HG03066 (cell line): ENCODE measurements at regions not wholly inside any gene's neighbourhood (a gene's known extent, or its start where the extent isn't known, plus 50 kb on each side); places are given as distances from the start of the nearest gene placed in this dataset.
"Not testable (repeated sequence)": the region's sequence is repeated elsewhere in the genome, so short reads cannot be mapped to it uniquely, and the experiment has no call there.

Experiments used
- ATAC-seq: cut with Tn5 transposase; IDR thresholded peaks from one replicate; pipeline ENCODE4 v1.9.1; 2021; ENCODE audit warnings: low read depth; ENCODE audit not compliant: unreplicated experiment

GRCh38 chr2:192899466-192899865 is 704.7 kb upstream of the TMEFF2 start:
- ATAC-seq: no peak

DNA sequence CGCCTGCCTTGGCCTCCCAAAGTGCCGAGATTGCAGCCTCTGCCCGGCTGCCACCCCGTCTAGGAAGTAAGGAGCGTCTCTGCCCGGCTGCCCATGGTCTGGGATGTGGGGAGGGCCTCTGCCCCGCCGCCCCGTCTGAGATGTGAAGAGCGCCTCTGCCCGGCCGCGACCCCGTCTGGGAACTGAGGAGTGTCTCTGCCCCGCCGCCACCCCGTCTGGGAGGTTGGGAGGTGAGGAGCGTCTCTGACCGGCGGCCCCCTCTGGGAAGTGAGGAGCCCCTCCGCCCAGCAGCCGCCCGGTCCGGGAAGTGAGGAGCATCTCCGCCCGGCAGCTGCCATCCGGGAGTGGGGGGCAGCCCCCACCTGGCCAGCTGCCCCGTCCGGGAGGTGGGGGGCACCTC is 699.2 kb upstream of the TMEFF2 start:
- ATAC-seq: not testable (repeated sequence)

DNA sequence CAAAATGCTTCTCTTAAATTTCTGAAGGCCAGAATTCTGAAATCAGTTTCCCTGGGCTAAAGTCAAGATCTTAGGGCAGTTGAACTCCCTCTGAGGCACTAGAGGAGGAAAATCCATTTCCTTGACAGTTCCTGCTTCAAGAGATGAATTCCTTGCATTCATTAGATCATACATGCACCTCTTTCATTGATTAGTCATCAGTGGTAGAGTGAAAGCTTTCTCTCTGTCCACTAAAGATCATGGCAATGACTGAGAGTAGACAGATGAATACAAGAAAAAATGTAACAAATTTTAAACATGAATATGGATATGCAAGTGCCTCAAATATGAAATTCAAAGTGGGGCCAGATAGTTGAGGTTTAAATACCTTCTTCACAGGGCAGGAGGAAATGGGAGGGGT is 693.4 kb upstream of the TMEFF2 start:
- no peak for ATAC-seq

DNA sequence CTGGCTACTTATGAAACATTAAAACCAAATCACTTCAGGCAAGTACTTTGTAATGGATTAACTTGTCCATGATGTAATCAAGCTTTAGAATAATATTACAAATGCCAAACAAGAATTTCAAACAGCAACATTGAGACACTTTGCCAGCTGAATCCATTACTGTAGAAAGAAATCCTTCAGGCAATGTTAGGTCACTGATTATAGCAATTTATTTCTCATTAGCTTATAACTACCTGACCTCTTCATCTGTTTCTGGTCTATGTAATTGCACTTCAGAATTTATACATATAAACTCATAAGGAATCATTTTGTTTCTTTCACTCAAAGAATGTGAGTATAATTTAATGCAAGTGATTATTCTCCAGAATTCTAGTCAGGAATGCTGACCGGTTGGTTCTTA is 692.6 kb upstream of the TMEFF2 start:
- no peak for ATAC-seq

GRCh38 chr2:192886636-192887035 is 691.9 kb upstream of the TMEFF2 start:
- ATAC-seq: no peak

GRCh38 chr2:192885569-192886160 is 690.9 kb upstream of the TMEFF2 start:
- ATAC-seq: no peak

DNA sequence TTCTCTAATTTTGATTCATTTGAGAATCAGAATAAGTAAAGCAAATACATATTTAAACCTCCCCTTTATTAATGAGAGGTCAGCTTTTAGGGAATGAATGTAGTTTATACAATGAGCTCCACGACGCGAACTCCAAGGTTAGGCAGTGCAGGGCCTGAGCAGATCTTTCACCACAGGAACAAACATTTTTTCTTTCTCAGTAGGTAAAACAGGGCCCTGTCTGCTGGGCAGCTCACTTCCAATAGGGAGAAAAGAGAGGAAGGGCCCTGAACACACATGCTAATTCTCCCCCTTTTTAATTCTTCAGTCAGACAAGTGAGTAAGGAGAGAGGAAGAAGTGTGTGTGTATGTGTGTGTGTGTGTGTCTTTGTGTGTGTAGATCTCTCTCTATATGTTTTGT is 682.4 kb upstream of the TMEFF2 start:
- no peak for ATAC-seq

- ATAC-seq: no peak
These were observed 682.0 kb upstream of the TMEFF2 start for GRCh38 chr2:192876698-192877097.

DNA sequence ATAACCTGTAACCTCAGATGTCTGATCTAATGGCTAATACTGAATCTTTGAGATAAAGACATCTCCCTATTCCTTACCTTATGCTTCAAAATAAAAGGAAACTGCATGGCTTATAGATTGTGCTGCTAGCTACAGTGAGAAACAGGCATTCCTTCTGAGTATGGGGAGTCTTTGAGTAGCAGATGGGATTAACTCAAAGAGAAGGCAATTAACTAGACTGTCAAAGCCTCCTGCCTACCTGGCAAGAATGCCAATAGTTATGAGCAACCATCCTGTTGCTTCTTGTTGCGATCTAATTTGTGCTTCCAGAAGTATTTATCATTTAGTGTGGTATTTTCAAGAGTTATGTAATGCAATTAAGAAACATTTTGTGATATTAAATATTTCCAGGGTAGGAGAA is 660.0 kb upstream of the TMEFF2 start:
- no peak for ATAC-seq

DNA sequence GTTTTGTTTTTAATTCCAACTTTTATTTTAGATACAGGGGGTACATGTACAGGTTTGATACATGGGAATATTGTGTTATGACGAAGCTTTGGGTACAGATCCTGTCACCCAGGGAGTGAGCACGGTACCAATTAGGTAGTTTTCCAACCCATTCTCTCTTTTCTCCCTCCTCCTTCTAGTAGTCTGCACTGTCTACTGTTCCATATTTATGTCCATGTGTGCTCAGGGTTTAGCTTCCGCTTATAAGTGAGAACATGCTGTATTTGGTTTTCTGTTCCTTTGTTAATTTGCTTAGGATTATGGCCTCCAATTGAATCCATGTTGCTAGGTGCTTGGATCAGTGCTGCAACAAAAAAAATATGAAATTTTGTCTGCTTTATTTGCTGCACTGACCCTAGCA is 659.3 kb upstream of the TMEFF2 start:
- ATAC-seq: no peak

DNA sequence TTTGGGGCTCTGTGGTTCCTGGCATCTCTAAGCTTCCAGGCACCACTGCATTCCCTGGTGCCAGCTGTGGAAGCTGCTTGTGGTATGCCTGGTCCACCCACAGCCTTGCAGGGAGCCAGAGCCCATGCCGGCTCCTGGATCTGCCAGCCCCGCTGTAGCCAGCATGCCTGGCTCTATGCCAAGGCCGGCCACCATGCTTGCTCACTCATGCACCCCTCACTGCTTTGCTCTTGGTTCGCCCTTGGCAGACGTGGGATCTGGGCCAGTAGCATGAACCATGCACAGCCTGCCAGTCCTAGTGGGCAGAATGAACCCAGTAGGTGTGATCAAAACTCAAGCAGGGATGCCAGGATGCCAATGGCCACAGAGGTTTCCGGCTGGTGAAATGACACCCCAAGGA is 634.2 kb upstream of the TMEFF2 start:
- ATAC-seq: no peak

DNA sequence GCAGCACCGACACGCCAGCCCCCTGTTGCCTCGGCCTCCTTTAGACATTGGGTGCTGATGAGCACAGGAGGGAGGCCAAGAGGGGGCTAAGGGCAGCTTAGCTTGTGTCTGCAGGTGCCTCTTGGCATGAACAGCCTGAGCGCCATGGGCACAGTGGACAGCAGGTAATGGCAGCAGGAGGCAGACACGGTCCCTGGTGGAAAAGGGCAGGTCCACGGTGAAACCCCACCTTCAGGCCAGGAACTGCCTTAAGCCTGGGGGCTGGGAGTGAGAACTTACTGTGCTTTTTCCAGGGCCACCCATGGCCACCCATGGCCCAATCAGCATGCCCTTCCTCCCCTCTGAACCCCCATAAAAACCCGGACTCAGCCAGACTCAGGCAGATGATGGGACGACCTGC is 633.4 kb upstream of the TMEFF2 start:
- no peak for ATAC-seq

- ATAC-seq: no peak
These were observed 633.0 kb upstream of the TMEFF2 start for GRCh38 chr2:192827735-192828134.

DNA sequence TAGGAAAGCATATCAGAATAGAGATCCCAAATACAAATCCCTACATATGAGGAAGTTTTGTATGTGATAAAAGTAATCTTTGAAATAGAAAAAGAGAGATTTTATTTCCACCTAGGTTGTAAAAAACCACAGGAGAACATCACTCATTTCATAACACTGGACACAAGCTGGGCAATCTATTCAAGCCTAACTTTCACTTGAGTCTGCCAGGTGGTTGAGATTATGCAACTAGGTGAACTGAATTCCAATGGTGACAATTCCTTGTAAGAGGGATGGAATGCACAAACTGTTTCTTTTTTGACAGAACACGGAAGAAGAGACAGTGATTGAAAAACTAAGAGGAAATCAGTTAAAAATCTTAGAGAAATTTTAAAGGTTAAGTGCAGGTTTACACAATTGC is 619.6 kb upstream of the TMEFF2 start:
- ATAC-seq: no peak

DNA sequence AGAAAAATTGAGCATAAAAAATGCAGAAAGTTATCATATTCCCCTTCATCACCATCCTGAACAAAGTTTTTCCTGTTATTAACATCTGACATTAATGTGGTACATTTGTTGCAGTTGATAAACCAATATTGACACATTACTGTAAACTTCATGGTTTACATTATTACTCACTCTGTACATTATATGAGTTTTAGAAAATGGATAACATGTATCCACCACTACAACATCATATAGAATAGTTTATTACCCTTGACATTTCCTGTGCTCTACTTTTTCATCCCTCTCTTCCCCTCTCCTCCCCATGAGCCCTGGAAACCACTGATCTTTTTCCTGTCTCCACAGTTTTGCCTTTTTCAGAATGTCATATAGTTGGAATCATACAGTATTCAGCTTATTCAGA is 618.6 kb upstream of the TMEFF2 start:
- no peak for ATAC-seq

DNA sequence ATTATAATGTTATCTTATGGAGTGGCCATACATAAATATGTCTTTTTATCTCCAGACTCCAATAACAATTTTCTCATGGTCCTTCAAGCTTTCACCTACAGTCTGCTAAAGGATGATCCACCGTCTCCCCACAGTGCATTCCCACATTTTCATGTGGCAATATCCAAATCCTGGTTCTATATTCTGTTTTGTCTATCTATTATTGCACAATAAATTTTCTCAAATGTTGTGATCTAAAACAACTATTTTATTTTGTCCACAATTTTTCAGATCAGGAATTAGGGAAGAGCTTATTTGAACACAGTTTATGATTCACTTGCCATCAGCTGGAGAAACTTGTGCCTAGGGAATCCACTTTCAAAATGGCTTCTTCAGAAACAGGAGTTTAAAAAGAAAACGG is 614.4 kb upstream of the TMEFF2 start:
- ATAC-seq: no peak

DNA sequence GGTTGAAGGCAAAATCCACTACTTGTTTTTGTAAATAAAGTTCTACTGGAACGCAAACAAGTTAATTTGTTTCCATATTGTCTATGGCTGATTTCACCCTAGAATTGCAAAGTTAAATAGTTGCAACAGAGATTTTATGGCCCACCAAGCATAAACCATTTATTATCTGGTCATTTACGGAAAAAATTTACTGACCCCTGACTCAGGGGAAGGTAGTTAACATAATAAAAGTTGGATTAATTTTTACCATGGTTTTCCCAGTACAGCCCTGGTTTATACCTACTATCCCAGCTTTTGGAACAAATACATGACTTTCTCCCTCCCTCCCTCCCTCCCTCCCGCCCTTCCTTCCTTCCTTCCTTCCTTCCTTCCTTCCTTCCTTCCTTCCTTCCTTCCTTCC is 588.9 kb upstream of the TMEFF2 start:
- no peak for ATAC-seq

DNA sequence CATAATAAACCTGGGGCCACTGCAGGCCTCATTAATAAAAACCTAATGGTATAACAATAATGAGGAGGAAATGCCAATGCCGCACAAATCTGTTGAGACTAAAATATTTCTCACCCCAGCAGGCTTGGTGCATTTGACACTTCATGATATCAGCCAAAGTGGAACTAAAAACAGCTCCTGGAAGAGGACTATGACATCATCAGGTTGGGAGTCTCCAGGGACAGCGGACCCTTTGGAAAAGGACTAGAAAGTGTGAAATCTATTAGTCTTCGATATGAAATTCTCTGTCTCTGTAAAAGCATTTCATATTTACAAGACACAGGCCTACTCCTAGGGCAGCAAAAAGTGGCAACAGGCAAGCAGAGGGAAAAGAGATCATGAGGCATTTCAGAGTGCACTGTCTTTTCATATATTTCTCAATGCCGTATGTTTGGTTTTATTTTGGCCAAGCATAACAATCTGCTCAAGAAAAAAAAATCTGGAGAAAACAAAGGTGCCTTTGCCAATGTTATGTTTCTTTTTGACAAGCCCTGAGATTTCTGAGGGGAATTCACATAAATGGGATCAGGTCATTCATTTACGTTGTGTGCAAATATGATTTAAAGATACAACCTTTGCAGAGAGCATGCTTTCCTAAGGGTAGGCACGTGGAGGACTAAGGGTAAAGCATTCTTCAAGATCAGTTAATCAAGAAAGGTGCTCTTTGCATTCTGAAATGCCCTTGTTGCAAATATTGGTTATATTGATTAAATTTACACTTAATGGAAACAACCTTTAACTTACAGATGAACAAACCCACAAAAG is 580.9 kb upstream of the TMEFF2 start:
- ATAC-seq: no peak

GRCh38 chr2:192775011-192775410 is 580.3 kb upstream of the TMEFF2 start:
- no peak for ATAC-seq

GRCh38 chr2:192773044-192773443 is 578.3 kb upstream of the TMEFF2 start:
- no peak for ATAC-seq

DNA sequence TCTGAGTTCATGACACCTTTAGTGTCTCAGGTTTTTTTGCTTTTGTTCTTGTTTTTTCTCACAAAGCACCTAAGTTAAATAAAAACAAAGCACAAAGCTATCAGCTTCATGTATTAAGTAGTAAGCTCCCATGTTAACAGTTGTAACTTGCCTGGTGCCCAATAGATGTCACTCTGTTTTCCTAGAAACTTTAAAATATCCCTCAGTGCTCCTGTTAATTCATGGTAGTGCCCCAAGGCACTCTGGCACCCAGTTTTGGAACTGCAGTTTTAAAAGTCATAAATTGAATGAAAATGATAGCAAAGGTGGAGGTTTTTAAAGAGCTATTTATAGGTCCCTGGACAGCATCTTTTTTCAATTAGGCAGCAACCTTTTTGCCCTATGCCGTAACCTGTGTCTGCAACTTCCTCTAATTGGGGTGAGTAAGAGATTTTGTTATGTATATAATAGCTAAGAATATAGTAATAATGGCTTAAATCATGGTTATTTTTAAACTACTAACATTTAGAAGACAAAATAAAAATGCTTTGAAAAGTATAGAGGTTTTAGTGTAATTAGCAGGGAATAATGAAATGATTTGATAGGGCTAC is 555.0 kb upstream of the TMEFF2 start:
- ATAC-seq: no peak

DNA sequence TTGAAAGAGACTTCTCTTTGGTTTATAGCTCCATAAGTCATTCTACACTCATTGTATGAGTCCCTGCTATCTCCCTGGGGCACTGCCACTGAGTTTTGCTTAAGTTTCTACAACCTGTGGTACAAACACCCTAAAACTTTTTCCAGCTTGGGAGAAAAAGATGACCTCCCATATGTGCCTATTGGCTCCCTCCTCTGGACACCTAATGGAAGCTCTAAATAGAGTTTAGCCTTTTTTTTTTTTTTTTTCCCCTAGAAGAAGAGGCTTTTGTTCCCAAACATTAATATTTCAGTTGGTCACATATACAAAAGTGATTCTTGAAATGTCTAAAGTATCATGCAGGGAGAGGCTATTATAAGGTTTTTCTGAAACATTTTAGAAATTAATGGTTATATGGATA is 547.2 kb upstream of the TMEFF2 start:
- no peak for ATAC-seq
